ENCODE measurements at regions not wholly inside any gene's neighbourhood (a gene's known extent, or its start where the extent isn't known, plus 50 kb on each side); places are given as distances from the start of the nearest gene placed in this dataset.
"Not testable (repeated sequence)": the region's sequence is repeated elsewhere in the genome, so short reads cannot be mapped to it uniquely, and the experiment has no call there.

DNA sequence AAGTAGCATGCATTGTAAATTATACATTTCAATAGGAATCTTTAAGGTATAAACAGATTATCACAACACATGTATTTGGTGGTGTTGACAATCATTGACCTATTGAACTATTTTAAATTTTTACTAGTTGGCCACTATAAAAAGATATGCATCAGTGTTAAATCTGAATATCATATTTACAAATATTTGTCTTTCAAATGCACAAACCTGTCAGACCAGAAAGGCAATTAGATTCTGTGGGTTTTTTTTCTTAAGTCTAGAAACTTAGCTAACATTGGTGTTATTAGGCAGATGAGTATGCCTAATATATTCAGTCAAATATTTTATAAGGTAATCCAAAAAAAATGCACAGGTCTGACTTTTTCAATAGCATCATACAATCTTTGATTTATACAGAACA is 241.4 kb upstream of the DGKB start:
- no peak for DNase-seq (ENCODE audit: low read depth)

DNA sequence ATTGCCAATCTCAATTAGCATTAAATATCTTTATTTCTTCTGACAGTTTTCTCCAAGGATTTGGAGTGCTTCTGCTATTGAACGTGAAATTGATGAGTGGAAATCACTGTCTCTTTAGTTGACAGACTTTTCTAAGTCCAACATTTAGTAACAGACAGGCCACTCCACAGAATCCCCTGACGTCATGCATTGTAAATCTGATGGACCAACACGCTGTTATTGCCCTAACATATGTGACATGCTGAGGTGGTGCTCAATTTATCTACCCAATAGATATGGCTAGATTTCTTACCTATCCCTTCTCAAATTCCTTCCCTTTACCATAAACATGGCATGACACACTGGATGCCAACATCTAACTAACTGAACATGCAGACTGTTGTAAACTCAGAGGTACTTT is 240.6 kb upstream of the DGKB start:
- no peak for DNase-seq (ENCODE audit: low read depth)

DNA sequence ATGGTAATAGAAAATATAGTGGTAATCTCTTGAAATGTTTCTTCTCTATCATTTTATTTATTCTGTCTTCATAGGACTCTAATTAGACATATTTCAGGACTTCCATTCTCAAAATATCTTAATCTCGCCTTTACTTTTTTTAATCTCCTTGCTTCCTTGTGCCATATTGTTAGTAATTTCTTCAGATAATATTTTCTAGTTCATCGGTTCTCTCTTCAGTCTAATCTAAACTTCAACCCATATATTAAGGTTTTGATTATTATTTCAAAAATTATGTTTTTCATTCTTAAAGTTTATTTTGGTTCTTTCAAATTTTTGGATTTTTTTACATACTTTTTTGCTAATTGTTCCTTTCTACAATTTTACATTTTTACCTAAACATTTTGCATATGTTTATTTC is 237.9 kb upstream of the DGKB start:
- no peak for DNase-seq (ENCODE audit: low read depth)

DNA sequence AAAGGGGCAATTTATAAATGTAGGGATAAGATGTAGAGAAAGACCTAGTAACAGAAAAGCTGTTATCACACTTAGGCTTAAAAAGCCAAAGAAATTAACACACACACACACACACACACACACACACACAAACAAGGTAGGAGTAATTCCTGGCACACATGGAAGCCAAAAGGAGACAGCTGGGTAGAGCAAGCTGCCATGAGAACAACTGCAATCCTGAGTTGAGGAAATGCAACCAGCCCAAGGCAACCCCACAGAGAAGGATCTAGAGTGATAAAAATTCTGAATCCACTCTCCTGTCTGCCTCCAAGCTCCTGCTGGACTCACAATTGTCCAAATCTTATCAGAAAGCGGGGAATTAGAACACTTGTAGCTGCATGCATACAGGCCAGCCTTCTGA is 229.1 kb upstream of the DGKB start:
- DNase-seq (ENCODE audit: low read depth), result no peak

DNA sequence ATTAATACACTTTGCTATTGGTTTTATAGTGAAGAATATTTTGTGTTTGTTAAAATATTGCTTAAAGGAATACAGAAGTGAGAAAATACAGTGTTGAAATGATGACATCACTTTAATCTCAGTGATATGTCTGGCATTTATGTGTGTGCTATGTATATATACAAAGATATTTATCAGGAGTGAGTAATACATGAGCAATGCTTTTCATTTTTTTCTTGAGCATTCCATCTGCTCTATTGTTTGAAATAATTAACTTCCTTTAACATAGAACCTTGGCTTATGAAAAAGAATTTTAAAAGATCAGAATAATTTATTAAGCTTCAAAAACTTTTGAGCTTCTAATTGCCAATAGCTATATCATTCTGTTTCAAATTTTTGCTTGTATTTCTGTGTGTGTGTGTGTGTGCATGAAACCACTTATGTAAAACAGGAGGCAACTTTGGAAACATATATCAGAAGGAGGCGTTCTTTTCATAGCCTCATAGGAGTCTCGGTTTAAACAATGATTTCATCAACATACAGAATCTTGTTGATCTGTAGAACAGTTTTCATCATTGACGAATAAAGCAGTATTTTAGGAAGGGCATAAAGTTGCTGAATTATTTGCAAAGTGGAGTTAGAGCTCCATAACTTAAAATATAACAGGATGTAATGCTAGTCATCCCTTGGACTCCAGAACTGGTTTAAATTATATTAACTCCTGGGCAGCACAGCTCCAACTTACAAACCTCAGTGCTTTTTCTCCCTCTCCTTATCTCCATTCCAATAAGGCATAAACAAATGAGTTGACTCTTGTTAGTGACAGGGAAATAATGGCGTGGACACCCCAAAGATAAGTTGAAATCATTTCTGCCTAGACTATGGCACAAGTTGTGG is 228.4 kb upstream of the DGKB start:
- DNase-seq (ENCODE audit: low read depth), result no peak

DNA sequence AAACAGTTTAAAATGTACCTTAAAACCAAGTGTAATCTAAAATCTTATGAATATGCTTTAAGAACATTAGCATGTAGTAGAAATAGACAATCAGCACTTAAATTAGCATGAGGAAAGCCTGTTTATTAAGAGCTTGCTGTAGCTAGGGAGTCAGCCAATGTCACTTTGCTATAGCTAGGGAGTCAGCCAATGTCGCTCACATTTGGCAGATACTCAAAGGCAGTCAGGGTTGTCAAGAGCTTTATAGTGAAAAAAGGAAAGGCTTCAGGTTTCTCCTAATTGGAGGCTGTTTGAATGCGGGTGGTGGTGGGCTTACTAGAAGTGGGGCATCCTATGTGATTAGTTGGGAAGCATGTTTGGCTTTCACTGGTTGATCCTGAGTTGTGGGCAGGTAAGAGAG is 226.2 kb upstream of the DGKB start:
- no peak for DNase-seq (ENCODE audit: low read depth)

DNA sequence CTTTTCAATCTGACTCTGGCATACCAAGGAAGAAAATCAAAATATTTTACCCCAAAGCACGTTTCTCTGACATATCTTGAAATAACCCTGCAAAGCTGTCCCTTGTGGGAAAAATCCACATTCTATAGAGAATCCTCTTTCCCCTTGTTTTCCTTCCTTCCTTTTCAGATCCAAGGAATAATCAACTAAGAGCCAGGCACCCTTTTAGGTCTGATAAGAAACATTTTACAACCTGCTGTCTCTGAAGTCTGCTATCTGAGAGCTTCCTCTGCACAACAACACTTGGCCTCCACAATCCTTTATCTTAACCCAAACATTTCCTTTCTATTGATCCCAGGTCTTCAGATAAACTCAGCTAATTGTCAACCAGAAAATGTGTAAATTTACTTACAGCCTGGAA is 224.1 kb upstream of the DGKB start:
- DNase-seq (ENCODE audit: low read depth), result not testable (repeated sequence)

DNA sequence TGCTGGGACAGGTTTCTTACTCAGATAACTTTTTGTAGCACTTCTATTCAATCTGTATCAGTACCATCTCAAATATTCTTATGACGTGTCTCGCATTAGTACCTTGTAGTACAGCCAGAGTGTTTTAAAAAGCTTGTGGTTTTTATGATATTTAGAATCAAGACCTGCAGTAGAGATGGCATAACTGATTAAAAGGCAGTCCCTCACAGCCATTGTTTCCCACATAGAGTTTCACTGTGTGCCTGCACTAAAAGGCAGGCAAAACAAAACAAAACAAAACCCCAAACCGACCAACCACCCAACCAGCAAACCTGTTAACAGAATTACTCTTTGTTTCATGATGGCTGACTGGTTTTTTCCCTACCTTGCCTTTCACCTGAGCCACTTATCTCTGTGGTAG is 221.3 kb upstream of the DGKB start:
- no peak for DNase-seq (ENCODE audit: low read depth)

DNA sequence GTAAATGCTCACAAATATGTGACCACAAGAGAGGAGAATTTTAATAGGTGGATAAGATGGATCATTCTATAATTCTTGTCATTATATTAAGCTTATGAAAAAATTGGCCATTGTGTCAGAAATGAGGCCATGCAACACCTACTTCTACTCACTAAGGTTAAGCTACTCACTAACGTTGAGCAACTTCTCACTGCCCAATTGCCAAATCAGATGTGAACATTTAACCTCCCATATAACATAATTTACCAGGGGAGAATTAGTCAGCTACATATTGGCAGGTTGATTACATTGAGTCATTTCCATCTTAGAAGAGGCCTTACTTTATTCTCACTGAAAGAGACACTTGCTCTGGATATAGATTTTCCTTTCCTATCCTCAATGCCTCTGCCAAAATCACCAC is 211.2 kb upstream of the DGKB start:
- DNase-seq (ENCODE audit: low read depth), result no peak

DNA sequence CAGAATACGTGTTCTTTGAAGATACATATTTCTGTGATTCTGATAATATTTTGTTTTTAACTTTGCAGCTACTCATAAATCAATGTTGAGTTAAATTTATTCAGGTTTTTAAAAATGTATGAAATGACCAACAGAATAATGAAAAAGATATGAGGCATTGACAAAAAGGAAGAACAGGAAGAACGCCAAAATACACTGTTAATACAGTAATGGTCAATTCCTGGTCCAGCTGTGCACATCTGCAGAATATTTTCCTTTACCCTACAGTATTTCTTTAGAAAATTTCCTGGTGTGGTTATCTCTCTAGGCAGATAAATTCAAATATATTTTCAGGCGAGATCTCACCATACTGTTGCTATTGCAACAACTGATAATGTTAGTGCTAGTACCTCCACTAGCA is 203.2 kb upstream of the DGKB start:
- DNase-seq (ENCODE audit: low read depth), result no peak

DNA sequence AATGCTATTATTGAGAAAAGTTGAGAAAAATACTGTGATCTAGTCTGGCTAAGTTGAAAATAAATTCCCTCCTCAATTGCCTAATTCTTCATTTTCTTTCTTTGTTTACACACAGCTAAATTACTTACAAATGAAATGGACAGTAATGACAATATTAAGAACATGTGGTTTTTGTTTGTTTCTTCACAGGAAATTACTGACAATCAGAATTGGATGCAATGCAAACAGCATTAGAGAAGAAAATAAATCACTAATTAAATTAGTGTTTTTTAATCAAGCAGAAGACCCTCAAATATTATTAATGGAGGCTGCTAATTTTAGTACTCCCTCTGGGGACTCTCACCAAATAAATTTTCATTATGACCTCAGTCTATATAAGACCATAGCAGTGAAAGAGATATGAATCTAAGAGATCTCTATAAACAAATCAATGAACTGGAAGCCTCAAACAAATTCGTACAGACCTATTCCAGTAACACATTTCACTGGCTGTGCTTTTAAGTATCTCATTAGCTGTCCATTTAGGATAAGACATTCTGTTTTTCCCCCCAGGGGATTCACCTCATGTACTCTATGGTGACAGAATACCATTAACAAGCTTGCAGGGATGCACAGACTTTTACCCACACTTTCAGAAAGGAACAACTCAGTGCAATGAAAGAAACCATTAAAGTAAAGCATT is 202.0 kb upstream of the DGKB start:
- DNase-seq (ENCODE audit: low read depth), result no peak

DNA sequence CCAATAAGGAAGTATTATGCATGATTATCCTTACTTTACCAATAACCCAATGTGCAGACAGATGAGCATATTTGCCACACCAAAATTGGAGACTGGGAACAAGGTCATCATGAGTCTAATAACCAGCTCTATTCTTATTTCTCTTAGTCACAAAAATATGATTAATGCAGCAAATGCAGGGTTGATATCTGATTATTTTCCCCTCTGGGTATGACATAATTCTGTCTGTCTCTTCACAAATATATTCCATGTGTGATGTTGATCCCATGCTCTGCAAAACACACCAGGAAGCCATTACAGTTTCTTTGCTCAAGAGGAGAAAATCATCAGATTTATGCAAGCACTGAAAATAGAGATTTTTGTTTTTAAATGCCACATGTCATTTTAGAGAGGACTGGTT is 196.5 kb upstream of the DGKB start:
- no peak for DNase-seq (ENCODE audit: low read depth)

DNA sequence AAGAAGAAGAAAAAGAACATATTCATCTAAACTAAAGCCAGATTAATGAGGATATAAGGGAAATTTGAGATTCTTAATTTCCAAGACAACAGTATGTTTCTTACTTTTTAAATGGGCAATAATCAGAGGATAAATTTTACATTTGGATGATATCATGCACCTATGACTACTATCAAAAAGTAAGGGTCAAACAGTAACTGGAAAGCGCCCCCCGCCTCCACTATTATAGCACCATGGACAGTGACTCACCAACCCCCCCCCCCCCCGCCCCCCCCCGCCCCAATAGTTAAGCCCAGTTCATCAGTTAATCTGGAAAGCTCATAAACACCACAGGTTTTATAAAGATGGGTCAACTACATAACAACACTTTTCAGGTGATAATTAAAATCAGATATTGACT is 194.3 kb upstream of the DGKB start:
- DNase-seq (ENCODE audit: low read depth), result no peak

DNA sequence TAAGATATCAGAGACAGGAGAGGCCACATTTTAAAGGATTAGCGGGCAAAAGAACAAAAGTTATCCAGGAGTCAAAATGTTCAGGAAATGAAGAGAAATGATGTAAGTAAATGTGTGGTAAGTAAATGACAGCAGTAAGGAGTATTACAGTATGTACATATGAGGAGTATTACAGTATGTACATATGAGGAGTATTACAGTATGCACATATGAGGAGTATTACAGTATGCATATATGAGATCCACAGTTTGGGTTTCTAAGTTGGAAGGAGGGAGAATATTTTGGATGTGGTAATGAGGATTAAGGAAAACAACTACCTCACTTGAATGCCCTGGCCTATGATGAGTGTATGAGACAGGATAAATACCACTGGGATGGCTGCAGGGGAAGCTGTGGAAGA is 192.4 kb upstream of the DGKB start:
- DNase-seq (ENCODE audit: low read depth), result no peak

DNA sequence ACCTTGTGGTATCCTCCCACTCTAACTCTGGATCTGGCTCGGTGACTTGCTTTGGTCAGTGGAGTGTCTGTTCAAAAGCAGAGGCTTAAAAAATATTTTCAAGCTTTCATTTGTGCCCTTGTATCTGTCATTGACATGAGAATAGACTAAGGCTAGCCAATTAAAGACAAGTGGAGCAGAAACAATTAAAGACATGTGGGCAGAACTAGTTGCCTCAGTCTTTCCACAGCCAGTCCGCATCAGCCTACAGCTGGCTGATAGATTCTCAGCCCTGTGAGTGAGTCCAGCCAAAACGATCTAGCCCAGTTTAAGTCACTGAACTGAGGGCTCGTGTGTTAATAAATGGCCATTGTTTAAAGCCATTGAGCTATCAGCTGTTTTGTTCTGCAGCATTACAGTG is 185.2 kb upstream of the DGKB start:
- DNase-seq (ENCODE audit: low read depth), result no peak

DNA sequence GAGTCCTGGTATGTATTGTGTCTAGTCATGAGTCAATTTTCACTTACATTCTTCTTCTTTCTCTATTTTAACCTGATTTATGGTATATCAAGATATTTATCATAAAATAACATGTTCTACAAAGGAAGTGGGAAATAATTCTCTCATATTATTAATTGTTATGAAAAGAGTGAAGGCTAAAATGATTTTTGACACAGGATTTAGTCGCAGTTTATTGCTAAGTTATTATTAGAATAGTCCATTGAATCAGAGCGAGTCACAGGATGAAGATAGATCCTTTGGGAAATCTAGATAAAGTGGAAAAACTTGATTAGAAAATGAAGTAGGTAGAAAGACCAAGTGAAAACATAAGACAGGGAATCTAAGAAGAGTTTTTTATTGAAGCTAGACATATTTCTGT is 184.3 kb upstream of the DGKB start:
- DNase-seq (ENCODE audit: low read depth), result no peak

DNA sequence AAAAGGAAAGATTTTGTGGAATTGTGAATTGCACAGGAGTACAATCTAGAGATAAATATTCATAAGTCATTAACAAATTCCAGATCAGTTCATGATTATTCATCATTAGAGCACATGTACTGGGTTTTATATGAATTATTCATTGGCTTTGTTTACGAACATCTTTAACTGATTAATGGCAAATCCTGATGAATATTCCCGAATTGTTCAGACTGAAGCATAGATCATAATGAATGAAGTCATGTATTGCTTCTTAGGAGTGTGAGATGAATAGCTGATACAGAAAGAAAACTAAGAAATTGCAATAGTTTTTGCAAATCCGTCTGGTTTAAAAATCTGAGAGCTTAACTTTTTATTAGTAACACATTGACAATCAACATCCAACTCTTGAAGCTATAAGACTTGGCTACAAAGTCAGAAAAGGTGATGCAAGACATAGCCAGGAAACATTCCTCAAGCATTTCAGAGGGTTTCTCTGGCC is 183.6 kb upstream of the DGKB start:
- DNase-seq (ENCODE audit: low read depth), result no peak

DNA sequence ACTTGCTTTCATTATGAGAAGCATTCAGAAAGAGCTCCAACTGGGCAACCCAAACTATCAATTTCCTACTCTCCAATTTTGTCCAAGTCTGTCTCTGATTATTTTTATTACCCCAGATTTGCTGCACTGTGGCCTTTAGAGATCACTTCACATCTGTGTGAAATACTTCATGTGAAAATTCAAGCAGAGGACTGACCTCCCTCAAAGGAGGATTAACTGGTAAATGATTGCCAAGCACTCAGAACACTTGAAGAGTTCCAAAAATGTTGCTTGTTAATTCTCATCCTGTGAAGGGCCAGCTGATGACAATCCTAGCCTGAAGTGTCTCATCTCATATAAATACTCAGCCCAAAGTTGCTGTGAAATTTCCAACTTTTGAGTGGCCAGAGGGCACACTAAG is 182.8 kb upstream of the DGKB start:
- DNase-seq (ENCODE audit: low read depth), result no peak

DNA sequence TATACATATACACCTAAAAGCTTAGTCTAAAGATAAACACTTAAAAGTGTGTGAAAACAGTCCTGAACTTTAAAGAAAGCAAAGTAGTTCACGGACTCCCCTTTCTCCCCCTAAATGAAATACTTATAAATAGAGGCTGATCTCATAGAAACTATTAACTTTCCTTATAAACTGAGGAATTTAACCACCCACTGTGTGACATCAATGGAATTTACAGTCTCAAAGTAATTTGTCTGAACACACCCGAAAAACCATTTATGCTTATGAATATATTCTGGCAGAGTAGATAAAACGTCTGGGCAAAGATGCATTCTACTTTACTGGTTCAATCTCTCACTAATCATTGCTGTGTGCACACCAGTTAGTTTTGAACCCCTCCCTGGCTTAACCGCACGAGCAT is 181.8 kb upstream of the DGKB start:
- no peak for DNase-seq (ENCODE audit: low read depth)

DNA sequence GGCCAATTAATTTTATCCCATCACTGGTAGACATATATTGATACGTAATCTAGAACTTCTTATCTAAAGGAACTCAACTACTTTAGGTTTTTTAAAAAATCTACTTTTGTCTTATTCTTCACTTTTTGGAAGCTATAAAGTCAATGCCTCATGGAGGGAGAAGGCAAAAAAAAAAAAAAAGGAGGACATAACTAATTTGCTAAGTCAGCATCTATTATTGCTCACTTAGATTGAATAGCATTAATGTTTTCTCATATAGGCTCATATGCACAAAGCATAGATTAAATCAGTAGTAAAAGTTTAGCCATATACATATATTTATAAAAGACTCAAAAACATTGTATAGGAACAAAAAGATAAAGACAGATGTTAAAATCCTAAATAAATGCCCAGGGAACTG is 179.3 kb upstream of the DGKB start:
- DNase-seq (ENCODE audit: low read depth), result no peak

DNA sequence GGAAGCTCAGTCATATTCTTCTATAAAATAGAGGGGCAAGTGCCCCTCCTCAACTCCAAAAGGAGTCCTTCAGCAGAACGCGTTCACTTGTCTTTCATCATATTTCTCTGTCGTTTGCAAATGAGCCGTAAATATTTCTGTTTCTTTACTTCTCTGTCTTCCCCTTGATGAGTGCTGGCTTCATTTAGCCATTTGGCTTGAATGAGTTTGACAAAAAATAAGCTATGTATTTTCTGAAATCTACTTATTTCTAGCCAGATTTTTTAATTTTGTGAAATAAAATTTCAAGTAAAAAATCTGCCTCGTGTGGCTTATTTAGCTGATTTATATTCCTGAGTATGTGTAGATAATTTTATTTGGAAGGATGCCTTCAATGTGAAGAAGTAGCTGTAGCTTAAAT is 170.8 kb upstream of the DGKB start:
- no peak for DNase-seq (ENCODE audit: low read depth)

DNA sequence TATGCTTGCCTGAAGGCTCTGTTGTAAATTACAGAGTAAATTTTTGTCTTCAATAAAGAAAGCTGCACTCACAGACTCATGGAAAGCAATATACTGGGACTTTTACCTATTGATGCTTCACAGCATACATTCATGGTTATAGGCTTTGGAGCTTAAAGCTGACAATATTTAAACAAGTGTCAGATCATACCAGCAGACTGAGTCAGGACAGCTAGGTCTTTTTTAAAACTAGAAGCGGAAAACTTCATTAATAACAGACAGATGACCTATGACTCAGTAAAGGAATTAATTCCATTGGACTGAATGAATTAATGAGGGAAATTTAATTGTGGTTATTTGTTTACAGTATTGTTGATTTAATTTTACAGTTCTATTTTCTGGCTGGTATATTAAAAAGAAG is 165.8 kb upstream of the DGKB start:
- DNase-seq (ENCODE audit: low read depth), result no peak

DNA sequence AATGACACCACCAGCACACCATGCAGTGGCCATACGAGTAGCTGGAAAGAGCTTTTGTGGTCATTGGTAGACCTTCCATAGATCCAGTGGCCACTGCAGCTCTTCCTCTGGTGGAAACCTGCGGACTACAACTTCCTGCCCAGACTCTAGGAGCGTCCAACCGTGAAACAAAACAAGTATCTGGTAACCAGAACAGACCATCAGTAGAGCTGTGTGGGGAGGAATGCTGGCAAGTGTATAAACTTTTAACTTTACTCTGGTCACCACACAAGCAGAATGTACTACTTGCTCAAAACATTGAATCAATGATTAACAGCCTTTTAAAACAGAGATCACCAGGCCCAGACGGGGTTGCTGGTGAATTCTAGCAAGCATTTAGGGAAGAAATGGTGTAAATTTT is 154.7 kb upstream of the DGKB start:
- no peak for DNase-seq (ENCODE audit: low read depth)

DNA sequence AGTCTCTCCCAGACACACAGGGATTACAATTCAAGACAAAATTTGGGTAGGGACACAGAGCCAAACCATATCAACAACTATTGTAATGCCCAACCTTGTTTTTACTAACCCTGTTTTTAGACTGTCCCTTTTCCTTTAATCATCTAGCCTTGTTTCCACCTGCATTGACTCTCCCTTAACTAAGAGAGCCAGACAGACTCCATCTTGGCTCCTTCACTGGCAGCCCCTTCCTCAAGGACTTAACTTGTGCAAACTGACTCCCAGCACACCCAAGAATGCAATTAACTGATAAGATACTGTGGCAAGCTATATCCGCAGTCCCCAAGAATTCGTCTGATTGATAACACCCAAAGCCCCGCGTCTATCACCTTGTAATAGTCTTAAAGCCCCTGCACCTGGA is 151.8 kb upstream of the DGKB start:
- not testable (repeated sequence) for DNase-seq (ENCODE audit: low read depth)

Data from Daoy (cell line).